Esophagus muscularis mucosa (tissue), 4 donors: ENCODE measurements at regions not wholly inside any gene's neighbourhood (a gene's known extent, or its start where the extent isn't known, plus 50 kb on each side); places are given as distances from the start of the nearest gene placed in this dataset.

Source experiments
- DNase-seq: peaks from one replicate; pipeline ENCODE4 v3.0.0-alpha.2; 2017; ENCODE audit errors: extremely low spot score
- H3K27ac ChIP-seq, 4 donors: fragments of 200-600 bp; sonication (generic); replicated peaks in 1 of 4; 1 replicate in 3 of 4; 2 replicates in 1 of 4; pipeline ENCODE4 v1.5.1; 2016 to 2019; ENCODE audit warnings: mild to moderate bottlenecking in 1 of 4
- H3K27me3 ChIP-seq, 4 donors: fragments of 200-600 bp; sonication (generic); one replicate each; pipeline versions ENCODE4 v1.5.1 to v1.6.0; 2016 to 2019
- H3K36me3 ChIP-seq, 4 donors: fragments of 200-600 bp; sonication (generic); one replicate each; pipeline ENCODE4 v1.5.1; 2016 to 2019
- H3K4me1 ChIP-seq, 4 donors: fragments of 200-600 bp; sonication (generic); one replicate each; pipeline ENCODE4 v1.5.1; 2016 to 2019
- H3K4me3 ChIP-seq, 4 donors: fragments of 200-600 bp; sonication (generic); 1 replicate in 2 of 4; 2 replicates in 2 of 4; pipeline ENCODE4 v1.5.1; 2016 to 2019; ENCODE audit warnings: mild to moderate bottlenecking in 4 of 4, moderate library complexity in 1 of 4
- H3K9me3 ChIP-seq, 4 donors: fragments of 200-600 bp; sonication (generic); 1 replicate in 3 of 4; 2 replicates in 1 of 4; pipeline ENCODE4 v1.5.1; 2016 to 2019
- EP300 ChIP-seq: sonication (generic); formaldehyde crosslinking; IDR thresholded peaks from one replicate; pipeline ENCODE4 v1.6.1; 2017; ENCODE audit warnings: antibody characterized with exemption
- POLR2A ChIP-seq: fragments of 450-650 bp; IDR thresholded peaks from one replicate; pipeline ENCODE4 v1.6.1; 2017; ENCODE audit warnings: antibody characterized with exemption, moderate library complexity, mild to moderate bottlenecking, low read depth
- POLR2AphosphoS5 ChIP-seq, 2 donors: sonication (generic); formaldehyde crosslinking; IDR thresholded peaks; one replicate each; pipeline ENCODE4 v1.6.1; 2017; ENCODE audit warnings: antibody characterized with exemption in 2 of 2
- WGBS: methylation state at CpG from one replicate; pipeline ENCODE4 v1.1.5; 2018; 5-methylcytosine and 5-hydroxymethylcytosine counted together
- intact Hi-C: fragments of 100-400 bp; cut with DNase I; formaldehyde crosslinking; loops from one replicate; pipeline ENCODE4 v1.15.1; 2023
- TF ChIP-seq, protein P1 (sequence below), 3 experiments: fragments of 200-600 bp in 2 of 3; fragments of 450-650 bp in 1 of 3; sonication (generic) in 2 of 3; IDR thresholded peaks; one replicate each; pipeline ENCODE4 v1.5.1; 2017 to 2019; ENCODE audit warnings: antibody characterized with exemption in 3 of 3, mild to moderate bottlenecking in 2 of 3, moderate library complexity in 1 of 3

GRCh38 chr12:97760601-97761000 is 298.0 kb downstream of the RMST start:
- intact Hi-C loops, result no loop called here
- no peaks in the 10 kb centered on the region for H3K27me3 ChIP-seq
- peaks cover 4 to 56% (median 37%) of the 10 kb centered on the region in 4 donors for H3K4me1 ChIP-seq
- DNase-seq, result no peak
- peak overlapping the region; percentile 40 to 64 (median 52) for H3K27ac ChIP-seq
- 38% methylated on average over 3 of the region's 3 CpGs for WGBS
- TF ChIP-seq POLR2A (no peak), POLR2AphosphoS5 (IDR thresholded peaks at IDR 0.05) (peak in 1 of 2 donors; percentile 38)
- H3K9me3 ChIP-seq, result no peaks in the 10 kb centered on the region
- no peak overlapping the region for H3K4me3 ChIP-seq
- no peaks in the 10 kb centered on the region for H3K36me3 ChIP-seq

DNA sequence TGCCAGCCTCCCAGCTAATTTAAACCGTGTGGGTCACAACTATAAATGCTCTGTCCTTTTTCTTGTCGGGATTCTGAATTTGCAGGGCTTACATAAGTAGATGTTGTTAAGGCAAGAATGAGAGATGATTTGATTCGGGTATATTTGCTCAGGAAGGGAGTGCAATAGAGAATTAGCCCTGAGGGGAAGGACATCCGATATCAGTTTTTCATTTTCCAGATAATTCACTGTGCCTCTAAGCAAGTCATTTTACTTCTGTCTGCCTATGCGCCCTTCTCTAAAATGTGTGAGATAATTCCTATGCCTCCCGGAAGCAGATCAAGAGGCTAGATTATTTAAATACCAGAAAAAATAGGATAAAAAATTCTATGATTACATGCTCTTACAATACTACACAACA is 300.5 kb downstream of the RMST start:
- no peaks in the 10 kb centered on the region for H3K27me3 ChIP-seq
- peaks cover 0 to 57% (median 45%) of the 10 kb centered on the region in 4 donors for H3K4me1 ChIP-seq
- intact Hi-C loops, result no loop called here
- TF ChIP-seq EP300, result no peak
- no peak for TF ChIP-seq POLR2A
- TF ChIP-seq POLR2AphosphoS5 (IDR thresholded peaks at IDR 0.05), result no peak
- TF ChIP-seq, protein P1, sequence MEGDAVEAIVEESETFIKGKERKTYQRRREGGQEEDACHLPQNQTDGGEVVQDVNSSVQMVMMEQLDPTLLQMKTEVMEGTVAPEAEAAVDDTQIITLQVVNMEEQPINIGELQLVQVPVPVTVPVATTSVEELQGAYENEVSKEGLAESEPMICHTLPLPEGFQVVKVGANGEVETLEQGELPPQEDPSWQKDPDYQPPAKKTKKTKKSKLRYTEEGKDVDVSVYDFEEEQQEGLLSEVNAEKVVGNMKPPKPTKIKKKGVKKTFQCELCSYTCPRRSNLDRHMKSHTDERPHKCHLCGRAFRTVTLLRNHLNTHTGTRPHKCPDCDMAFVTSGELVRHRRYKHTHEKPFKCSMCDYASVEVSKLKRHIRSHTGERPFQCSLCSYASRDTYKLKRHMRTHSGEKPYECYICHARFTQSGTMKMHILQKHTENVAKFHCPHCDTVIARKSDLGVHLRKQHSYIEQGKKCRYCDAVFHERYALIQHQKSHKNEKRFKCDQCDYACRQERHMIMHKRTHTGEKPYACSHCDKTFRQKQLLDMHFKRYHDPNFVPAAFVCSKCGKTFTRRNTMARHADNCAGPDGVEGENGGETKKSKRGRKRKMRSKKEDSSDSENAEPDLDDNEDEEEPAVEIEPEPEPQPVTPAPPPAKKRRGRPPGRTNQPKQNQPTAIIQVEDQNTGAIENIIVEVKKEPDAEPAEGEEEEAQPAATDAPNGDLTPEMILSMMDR (IDR thresholded peaks at IDR 0.05), result no peak
- no peaks in the 10 kb centered on the region for H3K36me3 ChIP-seq
- no peak overlapping the region for H3K27ac ChIP-seq
- no peak for DNase-seq
- H3K4me3 ChIP-seq, result no peak overlapping the region
- WGBS, result 79% methylated on average over 6 of the region's 6 CpGs
- H3K9me3 ChIP-seq, result no peaks in the 10 kb centered on the region

DNA sequence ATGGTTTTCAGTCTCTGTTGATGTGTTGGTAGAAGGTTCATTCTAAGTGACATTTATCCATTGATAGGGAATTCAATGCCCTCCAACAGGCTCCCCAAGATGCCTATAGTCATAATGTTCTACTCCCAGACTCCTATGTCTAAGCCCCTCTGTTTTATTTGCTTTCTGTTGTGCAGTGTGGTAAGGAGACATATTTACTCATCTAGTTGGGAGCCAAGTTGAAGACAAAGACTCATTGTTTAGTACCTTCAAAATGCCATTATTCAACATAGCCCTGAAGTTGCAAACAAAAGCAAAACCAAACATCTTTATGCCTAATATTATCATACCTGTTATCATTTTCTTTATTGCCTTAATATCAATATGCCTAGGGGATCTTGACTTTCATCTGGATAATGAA is 302.1 kb downstream of the RMST start:
- Histone ChIP-seq H3K4me1 (peaks cover 0 to 41% (median 36%) of the 10 kb centered on the region in 4 donors), H3K36me3 (no peaks in the 10 kb centered on the region), H3K4me3 (no peak overlapping the region), H3K27ac (no peak overlapping the region), H3K9me3 (no peaks in the 10 kb centered on the region), H3K27me3 (no peaks in the 10 kb centered on the region)
- intact Hi-C loops, result no loop called here
- DNase-seq, result no peak
- TF ChIP-seq, protein P1 (IDR thresholded peaks at IDR 0.05), result no peak
- TF ChIP-seq POLR2A (no peak), EP300 (no peak), POLR2AphosphoS5 (IDR thresholded peaks at IDR 0.05) (no peak)

GRCh38 chr12:97767347-97767746 is 304.7 kb downstream of the RMST start:
- Histone ChIP-seq H3K36me3 (no peaks in the 10 kb centered on the region), H3K9me3 (peaks cover 0 to 2% (median 0%) of the 10 kb centered on the region in 4 donors), H3K27me3 (no peaks in the 10 kb centered on the region), H3K27ac (peak overlapping the region; percentile 24 to 44 (median 40)), H3K4me3 (no peak overlapping the region), H3K4me1 (peaks cover 0 to 23% (median 23%) of the 10 kb centered on the region in 4 donors)
- TF ChIP-seq POLR2AphosphoS5 (IDR thresholded peaks at IDR 0.05) (peak in 1 of 2 donors; percentile 70), EP300 (no peak)
- WGBS, result 55% methylated on average over 2 of the region's 2 CpGs
- DNase-seq, result no peak
- intact Hi-C loops, result no loop called here

GRCh38 chr12:97778111-97778510 is 315.5 kb downstream of the RMST start:
- Histone ChIP-seq H3K4me3 (no peak overlapping the region), H3K9me3 (peaks cover 0 to 3% (median under 1%) of the 10 kb centered on the region in 4 donors), H3K27ac (no peak overlapping the region), H3K27me3 (no peaks in the 10 kb centered on the region), H3K36me3 (no peaks in the 10 kb centered on the region), H3K4me1 (no peaks in the 10 kb centered on the region)
- 72% methylated on average over 3 of the region's 3 CpGs for WGBS
- TF ChIP-seq, protein P1 (IDR thresholded peaks at IDR 0.05), result no peak
- TF ChIP-seq POLR2A, result no peak
- no peak for TF ChIP-seq POLR2AphosphoS5 (IDR thresholded peaks at IDR 0.05)
- no peak for TF ChIP-seq EP300
- intact Hi-C loops, result no loop called here
- DNase-seq, result no peak

DNA sequence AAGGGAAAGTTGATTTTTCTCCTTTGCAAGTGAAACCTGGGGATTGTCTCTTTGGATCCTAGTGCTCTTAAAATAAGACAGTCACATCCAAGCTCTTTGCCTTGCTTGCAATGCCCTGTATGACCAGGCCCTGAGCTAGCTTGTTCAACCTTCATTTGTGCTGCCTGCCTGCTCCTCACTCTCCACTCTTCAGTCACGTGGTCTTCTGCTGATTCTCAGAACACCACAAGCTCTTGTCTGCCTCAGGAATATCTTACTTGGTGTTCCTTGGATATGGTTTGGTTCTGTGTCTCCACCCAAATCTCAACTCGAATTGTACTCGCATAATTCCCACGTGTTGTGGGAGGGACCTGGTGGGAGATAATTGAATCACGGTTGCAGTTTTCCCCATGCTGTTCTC is 318.7 kb downstream of the RMST start:
- intact Hi-C loops, result no loop called here
- 87% methylated on average over 5 of the region's 5 CpGs for WGBS

More for the DNA sequence above, 318.7 kb downstream of the RMST start:
- TF ChIP-seq POLR2AphosphoS5 (IDR thresholded peaks at IDR 0.05), result no peak
- H3K36me3 ChIP-seq, result no peaks in the 10 kb centered on the region
- no peaks in the 10 kb centered on the region for H3K9me3 ChIP-seq
- no peak overlapping the region for H3K4me3 ChIP-seq
- no peak for DNase-seq
- H3K4me1 ChIP-seq, result no peaks in the 10 kb centered on the region
- no peaks in the 10 kb centered on the region for H3K27me3 ChIP-seq
- no peak overlapping the region for H3K27ac ChIP-seq
